GM12872 (cell line): ENCODE measurements at regions not wholly inside any gene's neighbourhood (a gene's known extent, or its start where the extent isn't known, plus 50 kb on each side); places are given as distances from the start of the nearest gene placed in this dataset.

Experiments
- CTCF ChIP-seq: IDR thresholded peaks from 3 replicates; pipeline ENCODE4 v1.5.1; 2011; ENCODE audit warnings: low read depth, mild to moderate bottlenecking, low read length, moderate library complexity; ENCODE audit not compliant: insufficient read depth

GRCh38 chr4:184322328-184323025 is 104.8 kb upstream of the ENPP6 start:
- no peak for TF ChIP-seq CTCF

DNA sequence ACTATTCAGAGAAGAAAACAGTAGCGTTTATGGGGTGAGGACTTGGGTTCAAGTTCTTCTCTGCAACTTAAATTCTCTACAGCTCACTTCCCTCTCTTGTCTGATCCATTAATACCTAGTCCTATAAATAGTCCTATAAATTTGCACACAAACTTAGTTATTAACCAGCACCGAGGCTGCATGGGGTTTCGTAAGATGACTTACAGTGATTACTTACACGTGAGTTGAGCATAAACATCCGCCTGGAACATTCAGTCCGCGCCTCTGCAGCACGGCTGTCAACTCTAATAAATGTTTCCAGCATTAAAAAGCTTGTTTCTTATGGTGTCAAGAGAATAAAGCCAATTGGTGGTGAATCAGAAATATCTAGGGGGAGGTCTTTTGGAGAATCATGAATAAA is 103.0 kb upstream of the ENPP6 start:
- no peak for TF ChIP-seq CTCF

DNA sequence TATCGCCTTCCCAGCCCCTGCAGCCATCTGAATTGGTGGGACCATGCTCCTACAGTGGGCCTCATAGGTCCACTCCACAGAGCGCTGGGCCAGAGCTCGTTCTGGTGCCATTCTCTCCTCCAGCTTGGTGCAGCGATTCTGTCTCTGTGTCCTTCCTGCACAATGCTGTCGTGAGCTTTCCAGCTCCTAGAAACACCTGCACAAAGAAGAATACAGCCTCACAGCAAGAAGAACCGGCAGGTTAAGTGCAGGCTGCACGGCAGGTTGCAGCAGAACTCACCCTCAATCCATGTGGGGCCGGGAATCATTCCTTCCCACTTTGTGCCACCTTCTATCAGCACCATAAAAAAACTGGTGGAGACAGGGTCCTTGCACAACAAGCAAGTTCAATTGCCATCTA is 101.2 kb upstream of the ENPP6 start:
- no peak for TF ChIP-seq CTCF

DNA sequence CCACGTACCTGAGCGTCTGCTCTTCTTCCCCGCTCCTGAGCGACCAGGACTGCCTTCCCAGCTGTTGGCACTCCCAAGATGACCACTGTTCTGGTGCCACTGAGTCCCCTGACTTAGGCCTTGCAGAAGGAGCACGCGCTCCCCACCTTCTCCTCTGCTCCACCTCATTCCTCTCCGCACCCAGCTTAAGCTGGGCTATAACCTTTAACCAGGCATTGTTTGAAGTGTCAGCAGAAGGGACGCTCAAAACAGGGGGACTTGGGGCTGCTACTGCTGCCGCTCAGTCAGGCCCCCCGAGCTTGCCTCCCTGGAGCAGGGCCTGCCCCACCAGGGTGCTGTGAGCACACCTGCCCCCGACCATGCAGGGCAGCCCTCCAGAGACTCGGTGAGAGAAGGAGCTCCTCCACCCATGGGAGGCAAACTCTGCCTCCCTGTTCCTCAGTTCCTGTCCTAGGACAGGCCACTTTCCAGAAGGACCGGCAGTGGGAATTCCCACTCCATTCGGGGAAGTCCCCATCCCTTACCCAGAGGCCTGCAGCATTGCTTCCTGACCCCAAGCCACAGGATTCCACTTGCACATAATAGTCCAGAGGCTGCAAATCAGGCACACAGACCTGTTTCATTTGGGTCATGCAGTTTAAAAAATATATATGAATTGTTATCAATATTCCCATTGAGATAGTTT is 99.7 kb upstream of the ENPP6 start:
- no peak for TF ChIP-seq CTCF

DNA sequence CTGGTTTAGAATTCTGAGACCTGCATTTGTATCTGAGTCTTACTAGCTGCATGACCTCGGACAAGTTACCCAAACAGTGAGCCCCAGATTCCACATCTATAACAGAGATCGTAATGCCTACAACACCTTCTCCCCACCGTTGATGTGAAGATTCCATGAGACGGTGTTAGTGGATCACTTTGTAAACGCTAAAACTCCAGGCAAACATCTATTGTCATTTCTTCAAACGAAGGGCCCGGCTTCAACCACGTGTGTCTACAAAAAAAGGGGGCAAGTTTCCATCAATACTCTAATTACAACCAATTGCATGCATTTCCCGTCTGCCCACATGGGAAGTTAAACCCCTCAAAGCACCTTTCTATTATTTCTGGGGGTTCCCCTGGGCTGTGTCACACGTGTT is 99.1 kb upstream of the ENPP6 start:
- TF ChIP-seq CTCF: no peak

GRCh38 chr4:184315675-184316359 is 98.1 kb upstream of the ENPP6 start:
- no peak for TF ChIP-seq CTCF

DNA sequence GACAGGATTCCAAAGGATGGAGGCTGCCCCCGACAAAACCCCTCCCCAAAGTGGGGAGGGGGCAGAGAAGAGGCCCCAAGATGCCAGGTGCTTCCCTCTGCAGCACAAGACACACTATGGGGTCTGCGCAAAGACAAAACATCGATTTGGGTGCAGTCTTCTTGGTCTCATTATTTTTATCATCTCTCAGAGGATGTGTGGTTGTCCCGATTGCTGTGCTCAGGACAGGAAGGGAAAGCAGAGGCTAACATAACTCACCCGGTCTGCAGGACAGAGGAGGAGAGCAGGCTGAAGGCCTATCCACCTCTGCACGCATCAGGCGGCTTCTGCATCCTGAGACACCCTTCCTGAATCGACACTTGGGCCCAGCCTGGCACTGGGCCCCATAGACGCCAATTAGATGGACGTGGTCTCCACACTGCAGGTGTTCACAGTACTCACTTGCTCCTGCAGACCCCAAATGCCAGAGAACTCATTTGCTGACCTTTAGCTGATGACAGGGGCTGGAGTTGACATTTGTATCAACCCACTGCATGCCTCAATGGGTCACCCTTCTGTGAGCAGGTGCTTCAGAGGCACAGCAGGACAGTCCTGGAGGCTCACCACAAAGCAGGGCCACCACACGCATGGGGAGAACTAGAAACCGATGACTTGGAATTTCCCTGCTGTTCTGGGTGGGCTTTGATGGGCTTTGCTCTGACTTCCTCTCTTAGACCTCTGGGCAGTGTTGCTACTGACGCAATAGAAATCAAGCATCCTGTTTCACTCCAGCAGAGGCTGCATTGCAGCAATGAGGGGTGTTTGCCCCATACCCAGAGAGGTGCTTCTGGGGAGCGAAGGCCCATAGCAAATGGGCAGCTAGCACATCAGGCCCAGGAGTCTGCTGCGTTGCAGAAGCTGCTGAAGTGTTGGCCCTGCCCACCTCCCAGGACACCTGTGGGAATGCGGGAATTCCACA is 96.3 kb upstream of the ENPP6 start:
- no peak for TF ChIP-seq CTCF
